GM19025 (cell line): ENCODE measurements at regions not wholly inside any gene's neighbourhood (a gene's known extent, or its start where the extent isn't known, plus 50 kb on each side); places are given as distances from the start of the nearest gene placed in this dataset.

ENCODE experiments used
- ATAC-seq: cut with Tn5 transposase; IDR thresholded peaks from one replicate; pipeline ENCODE4 v1.9.1; 2021; ENCODE audit warnings: mild to moderate bottlenecking, low read depth, moderate library complexity; ENCODE audit not compliant: unreplicated experiment

DNA sequence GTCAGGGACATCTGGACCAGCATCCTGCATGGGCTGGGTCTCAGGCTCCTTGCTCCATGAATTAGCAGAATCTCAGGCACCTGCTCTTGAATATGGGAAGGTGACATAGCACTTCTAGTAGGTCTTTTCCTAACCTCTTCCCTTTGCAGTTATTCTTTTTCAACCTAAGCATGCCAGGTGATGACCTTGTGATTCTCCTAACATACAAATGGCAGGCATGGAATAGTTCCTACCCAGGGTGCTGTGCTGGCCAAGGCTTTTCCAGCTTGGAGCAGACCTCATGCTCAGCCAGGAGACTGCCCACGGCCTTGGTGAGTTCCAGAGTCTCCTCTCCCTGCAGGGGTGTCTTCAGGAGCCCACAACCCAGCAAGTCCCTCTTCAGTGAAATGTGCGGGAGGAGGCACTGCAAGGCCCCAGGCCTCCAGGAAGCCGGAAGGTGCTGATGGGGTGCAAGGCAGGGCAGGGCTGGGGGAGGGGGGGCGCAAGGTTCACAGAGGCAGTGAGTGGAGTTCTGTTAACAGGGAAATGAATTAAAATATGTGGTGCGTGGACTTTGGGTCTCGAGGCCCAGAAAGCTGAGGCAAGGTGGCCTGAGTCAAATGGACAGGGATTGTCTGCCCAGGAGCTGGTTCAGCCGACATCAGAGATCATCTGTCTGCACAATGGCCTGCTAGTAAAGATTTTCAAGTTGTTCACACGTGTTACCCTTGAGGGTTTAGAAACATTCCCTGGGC, 75.9 kb upstream of the SEPTIN5 start:
- ATAC-seq = no peak

DNA sequence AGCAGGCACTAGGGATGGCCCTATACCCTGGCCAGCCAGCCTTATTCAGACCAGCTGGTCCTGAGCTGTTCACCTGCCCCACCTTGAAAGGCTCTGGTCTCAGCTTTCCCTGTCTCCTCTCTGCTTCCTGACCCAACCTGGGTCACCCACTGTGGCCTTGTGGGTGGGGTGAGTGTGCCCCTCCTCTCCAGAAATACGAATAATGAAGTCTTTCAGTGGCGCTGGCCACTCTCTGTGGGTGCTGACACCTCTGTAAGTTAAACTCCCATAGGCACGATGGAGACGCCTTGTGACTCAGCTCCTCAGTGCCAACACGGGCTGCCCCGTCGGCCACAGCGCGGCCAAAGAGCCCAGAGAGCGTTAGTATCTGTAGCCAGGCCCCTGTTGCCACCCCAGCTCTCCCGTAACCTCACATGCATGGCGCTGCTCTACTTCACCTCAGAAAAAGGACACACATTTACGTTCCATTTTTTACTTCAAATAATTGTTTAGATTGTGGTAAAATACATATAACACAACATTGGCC, 74.6 kb upstream of the SEPTIN5 start:
- no peak for ATAC-seq

DNA sequence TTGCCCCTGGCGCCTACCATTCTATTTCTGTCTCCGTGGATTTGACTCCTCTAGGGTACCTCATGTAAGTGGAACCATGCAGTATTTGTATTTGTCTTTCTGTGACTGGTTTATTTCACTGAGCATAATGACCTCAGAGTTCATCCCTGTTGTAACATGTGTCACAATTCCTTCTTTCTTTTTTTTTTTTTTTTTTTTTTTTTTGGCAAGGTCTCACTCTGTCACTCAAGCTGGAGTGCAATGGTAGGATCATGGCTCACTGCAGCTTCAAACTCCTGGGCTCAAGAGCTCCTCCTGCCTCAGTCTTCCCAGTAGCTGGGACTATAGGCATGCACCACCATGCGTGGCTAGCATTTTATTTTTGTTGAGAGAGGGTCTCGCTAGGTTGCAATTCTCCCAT, 74.0 kb upstream of the SEPTIN5 start:
- no peak for ATAC-seq

DNA sequence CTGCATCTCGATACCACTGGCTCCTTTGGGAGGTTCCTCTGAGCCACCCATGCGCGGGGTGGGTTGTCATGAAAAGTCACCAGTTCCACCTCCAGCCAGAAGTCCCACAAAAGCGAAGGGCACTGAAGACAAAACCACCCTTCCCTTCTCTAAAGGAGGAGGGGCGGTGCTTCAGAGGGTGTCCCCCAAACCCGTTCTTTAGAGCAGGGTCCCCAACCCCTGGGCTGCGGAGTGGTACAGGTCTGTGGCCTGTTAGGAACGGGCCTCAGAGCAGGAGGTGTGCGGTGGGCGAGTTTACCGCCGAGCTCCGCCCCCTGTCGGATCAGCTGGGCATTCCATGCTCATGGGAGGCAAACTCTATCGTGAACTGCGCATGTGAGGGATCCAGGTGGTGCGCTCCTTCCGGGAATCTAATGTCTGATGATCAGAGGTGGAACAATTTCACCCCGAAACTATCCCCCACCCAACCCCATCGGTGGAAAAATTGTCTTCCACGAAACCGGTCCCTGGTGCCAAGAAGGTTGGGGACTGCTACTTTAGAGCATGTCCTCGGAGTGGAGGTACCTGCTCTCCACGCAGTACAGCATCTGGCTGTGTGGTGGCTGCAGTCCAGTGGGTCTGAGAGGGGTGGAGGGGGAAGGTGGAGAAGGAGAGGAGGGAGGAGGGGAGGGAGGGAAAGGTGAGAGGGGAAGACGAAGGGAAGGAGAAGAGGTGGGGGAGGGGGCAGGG, 72.9 kb upstream of the SEPTIN5 start:
- ATAC-seq = no peak

DNA sequence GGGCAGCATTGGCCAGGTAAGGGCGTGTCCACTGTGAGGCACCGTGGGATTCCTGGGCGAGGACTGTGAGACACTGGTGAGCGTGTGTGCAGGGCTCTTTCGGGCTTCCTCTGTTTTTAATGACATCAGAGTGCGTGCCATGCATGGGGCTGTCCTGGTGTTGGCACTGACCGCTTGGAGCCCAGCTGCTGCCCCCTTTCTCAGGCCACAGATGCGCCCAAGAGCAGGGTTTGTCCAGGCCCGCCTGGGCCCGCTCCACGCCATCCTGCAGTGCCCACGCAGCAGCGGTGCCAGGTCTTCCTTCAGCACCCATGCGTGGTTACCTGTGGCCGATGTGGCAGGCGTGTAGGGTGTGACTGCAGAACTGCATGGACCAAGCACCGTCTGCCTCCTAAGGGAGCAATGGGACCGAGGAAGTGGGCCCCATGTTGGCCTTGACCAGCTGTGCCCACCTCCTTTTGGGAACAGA, 72.3 kb upstream of the SEPTIN5 start:
- no peak for ATAC-seq

DNA sequence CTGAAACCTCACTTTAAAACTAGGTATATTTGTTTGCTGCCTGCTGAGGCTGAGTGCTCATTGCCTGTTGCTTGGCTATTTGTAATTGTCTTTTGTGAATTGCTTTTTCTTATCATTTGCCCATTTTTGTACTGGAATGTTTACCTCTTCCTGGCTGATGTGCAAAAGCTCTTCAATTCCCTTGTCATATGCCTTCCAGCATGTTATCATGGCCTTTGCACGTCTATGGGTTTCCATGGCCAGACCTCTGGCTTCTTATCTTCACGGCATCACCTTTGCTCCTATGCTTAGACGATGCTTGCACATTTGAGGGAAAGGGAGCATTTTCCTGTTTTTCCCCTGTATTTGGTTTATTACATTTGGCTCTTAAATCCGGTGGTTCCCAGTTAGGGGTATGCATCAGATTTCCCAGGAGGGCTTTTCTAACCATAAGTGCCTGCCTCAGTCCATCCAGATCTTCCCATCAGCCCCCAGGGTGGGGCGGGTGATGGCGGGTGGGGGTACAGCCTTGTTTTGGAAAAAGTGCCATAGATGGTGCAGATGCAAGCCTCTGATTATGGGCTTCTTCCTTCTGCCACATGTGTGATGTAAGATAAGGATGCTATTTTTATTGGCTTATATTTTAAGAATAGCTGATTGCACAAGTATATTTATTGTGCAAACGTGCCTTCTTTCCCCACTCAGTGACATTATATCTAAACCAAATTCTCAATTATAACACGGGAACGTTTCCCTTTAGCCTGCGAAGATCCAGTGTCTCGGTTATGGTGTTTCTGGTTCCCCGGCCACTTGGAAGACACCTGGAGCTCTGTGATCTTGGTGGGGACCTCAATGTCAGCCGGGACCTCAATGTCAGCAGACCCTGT, 70.6 kb upstream of the SEPTIN5 start:
- ATAC-seq = no peak

DNA sequence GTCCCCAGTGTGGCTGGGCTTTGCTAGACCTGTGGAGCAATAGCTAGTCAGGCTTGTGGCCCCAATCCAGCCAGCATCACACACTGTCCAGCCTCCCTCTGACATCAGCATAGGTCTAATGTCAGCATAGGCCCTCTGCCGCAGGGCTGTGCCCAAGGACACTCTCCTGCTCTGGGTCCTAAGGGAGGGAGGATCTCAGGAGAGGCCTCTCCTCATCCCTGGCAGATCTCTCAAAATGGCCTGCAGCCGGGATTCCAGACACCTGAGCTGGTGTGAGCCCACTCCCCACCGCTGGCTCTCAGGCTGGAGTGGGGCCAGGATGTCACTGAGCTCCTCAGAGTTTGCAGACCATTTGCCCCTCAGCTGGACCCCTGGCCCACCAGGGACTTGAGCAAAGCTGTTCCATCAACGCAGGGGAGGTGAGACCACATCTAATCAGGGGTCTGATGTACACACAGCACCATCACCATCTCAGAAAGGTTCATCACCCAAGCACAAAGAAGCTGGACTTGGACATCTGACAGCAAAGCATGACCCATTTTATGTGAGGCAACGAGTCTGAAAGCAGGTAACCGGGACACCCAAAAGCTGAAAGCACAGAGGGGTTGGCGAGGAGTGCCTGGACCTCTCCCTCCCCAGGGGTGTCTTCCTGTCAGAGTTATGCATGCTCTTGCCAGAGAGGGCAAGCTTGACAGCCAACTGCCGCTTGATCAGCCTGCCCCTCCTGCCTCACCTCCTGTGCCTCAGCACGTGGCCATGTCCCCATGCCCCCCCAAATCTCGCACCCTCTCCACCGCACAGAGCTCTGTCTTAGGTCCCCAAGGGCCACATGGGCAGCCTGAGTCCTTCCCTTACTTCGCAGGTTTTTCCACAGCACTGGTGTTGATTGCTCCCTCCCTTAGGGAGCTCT, 69.7 kb upstream of the SEPTIN5 start:
- ATAC-seq = no peak

DNA sequence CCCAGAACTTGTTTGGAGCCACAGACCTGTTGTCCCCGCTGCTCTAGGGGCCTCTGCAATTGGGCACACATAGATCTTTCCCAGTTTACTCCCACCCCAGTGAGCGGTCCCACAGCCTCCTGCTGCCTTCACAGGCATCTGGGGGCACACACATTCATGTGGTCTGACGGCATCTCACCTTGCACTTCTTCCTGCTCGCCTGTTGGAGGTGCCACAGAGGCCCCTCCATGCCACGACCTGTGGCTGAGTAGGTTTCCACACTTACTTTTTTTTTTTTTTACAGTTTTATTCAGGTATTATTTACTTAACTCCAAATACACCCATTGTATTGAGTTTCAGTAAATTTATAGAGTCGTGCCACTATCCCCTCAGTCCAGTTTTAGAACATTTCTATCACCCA, 68.9 kb upstream of the SEPTIN5 start:
- ATAC-seq = no peak

DNA sequence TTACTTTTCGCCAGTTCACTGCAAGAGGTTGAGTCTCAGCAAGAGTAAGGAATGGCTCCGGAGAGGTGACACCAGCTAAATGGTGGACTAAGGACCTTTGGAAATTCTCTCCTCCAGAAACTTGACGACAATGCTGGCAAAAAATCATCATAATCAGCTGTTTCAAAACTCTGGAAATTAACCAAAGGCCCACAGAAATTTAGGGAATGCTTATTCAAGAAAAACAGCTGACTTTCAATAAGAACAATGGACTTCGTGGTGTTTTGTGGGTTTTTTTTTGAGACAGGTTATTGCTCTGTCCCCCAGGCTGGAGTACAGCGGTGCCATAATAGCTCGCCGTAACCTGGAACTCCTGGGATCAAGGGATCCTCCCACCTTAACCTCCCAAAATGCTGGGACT, 68.4 kb upstream of the SEPTIN5 start:
- ATAC-seq = no peak

DNA sequence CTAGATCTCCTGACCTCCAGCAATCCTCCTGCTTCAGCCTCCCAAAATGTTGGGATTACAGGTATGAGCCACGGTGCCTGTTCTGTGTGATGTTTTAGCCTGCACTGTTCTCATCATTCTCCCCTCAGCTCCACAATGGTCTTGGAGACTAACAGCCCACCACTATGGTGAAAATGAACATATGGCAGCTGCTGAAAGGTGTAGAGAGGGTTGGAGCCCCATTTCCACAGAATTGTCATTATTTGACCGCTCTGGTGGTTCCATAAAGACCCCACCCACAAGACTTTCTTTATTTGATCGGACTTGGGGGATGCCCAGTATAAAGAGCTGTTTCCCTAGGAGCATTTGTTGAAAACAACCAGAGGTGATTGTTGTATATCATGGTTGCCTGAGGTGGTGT, 67.9 kb upstream of the SEPTIN5 start:
- ATAC-seq = no peak

DNA sequence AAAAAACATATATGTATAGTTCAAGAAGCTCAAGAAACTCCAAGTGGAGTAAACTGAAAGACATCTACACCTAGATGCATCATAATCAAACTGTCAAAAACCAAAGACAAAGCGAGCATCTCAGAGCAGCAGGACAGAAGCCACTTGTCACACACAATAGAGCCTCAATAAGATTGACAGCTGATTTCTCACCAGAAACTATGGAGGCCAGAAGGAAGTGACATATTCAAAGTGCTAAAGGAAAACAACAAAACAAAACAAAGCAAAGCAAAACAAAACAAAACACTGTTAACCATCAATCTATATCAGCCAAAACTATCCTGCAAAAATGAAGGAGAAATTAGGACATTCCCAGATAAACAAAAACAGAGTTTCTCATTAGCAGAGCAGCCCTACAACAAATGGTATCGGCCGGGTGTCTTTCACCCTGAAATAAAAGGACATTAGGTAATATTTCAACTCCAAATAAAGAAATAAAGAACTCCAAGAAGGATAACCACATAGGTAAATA, 65.8 kb upstream of the SEPTIN5 start:
- no peak for ATAC-seq

DNA sequence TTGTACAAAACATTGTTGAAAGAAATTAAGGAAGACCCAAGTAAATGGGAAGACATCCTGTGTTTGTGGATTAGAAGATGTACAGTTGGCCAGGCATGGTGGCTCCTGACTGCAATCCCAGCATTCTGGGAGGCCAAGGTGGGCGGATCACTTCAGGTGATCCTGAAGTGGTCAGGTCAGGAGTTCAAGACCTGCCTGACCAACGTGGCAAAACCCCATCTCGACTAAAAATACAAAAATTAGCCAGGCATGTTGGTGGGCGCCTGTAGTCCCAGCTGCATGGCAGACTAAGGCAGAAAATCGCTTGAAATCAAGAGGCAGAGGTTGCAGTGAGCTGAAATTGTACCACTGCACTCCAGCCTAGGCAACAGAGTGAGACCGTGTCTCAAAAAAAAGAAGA, 62.0 kb upstream of the SEPTIN5 start:
- ATAC-seq = no peak

DNA sequence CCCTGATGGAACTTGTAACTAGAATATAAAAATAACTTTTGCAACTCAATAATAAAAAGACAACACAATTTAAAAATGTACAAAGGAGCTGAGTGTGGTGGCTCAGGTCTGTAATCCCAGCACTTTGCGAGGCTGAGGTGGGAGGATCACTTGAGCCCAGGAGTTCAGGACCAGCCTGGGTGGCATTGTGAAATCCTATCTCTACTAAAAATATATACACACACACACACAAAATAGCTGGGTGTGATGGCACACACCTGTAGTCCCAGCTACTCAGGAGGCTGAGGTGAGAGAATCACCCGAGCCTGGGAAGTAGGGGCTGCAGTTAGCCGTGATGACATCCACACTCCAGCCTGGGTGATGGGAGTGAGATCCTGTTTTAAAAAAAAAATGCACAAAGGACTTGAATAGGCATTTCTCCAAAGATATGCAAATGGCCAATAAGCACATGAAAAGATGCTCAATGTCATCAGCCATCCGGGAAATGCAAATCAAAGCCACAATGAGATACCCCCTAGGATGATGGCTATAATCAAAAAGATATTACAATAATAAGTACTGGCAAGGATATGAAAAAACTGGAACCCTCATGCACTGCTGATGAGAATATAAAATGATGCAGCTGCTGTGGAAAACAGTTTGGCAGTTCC, 59.8 kb upstream of the SEPTIN5 start:
- no peak for ATAC-seq

DNA sequence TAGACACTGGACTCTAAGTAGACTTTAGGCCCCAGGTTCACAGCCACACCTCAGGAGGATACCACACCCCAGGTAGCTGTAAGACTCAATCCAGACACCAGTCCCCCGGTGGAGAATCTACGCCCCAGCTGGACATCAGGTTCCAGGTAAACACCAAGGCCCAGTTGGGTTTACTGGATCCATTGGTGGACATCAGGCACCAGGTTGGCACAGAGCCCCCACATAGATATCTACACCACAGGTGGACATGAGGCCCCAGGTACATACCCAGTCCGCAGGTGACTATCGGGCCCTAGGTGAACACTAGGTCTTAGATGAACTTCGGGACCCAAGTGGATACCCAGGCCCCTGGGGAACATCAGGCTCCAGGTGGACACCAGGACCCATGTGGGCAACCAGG, 58.9 kb upstream of the SEPTIN5 start:
- no peak for ATAC-seq

DNA sequence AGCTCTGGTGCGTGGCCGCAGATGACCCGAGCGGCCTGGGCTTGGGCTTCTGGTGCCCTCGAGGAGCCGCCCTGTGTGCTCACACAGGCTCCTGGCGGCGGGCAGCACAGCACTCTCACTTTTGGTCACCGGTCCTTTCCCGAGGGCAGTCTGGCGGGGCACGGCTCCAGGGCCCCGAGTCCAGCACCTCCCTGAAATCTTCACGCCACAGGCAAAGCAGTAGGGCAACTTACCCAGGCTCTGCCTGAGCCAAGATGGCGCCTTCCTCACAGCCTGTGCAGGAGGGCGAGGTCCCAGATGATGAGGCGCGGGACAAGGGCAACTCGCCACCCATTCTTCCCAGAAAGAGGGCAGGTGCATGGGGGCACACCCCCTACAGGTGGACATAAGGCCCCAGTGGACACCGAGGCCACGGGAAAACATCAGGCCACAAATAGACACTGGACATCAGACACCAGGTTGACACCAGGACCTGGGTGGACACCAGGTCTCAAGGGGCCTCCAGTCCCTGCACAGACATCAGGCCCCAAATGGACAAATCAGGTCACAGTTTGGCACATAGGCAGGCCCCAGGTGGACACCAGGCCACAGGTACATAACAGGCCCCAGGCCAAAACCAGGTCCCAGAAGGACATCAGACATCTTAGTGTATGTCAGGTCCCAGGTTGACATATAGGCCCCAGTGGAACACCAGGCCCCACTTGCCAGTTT, 57.6 kb upstream of the SEPTIN5 start:
- no peak for ATAC-seq

DNA sequence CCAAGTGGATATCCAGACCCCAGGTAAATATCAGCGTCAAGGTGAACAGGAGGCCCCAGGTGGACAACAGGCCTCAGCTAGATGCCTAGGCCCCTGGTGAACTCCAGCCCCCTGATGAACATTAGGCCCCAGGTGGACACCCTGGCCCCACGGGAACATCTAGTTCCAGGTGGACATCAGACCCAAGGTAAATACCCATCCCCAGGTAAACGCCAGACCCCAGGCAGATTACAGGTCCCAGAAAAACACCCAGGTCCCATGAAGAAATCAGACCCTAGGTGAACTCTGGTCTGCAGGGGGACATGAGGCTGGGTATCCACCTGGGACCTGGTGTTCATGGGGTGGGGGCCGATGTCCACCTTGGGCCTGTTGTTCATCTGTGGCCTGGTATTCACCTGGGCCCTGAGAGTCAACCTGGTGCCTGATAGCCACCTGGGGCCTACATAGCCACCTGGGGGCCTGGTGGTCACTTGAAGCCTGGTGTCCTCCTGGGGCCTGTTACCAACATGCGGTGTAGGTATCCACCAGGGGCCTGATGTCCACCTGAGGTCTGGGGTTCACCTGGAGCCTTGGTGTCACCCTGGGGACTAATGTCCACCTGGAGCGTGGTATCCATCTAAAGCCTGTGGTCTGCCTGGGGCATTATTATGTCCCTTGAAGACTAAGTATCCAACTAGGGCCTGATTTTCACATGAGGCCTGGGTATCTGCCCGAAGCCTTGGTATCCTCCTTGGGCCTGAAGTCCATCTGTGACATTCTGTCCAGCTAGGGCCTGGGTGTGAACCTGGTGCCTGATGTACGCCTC, 56.8 kb upstream of the SEPTIN5 start:
- no peak for ATAC-seq

DNA sequence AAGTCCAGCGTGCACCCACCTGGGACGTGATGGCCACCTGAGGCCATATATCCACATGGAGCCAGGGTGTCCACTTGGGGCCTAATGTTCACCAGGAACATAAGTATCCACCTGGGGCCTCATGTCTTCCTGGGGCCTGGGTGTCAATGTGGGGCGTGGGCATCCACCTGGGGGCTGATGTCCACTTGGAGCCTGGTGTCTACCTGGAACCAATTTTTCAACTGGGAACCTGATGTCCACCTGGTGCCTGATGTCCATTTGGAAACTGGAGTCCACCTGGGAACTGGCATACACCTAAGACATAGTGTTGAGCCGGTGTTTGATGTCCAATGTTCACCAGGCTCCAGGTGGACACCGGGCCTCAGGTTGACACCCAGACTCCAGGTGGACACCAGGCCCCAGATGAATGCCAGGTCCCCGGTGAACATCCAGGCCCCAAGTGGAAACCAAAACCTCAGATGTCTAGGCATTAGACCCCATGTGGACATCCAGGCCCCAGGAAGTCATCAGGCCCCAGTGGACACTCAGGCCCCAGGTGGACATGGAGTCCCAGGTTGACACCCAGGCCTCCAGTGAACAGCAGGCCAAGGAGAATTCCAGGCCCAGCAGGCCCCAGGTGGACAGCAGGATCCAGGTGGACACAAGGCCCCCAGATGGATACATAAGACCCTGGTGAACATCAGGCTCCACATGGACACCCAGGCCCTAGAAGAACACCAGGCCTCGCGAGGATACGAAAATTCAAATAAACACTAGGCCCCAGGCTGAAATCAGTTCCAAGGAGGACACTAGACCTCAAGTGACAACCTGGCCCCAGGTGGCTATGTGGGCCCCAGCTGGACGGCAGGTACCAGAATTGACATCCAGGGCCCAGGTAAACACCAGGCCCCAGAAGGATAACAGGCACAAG, 56.0 kb upstream of the SEPTIN5 start:
- ATAC-seq = no peak
